ENCODE measurements at regions not wholly inside any gene's neighbourhood (a gene's known extent, or its start where the extent isn't known, plus 50 kb on each side); places are given as distances from the start of the nearest gene placed in this dataset.
"Not testable (repeated sequence)": the region's sequence is repeated elsewhere in the genome, so short reads cannot be mapped to it uniquely, and the experiment has no call there.

- Histone ChIP-seq H3K4me3 (no peak overlapping the region), H3K9me3 (no peaks in the 10 kb centered on the region), H3K27me3 (no peaks in the 10 kb centered on the region), H3K27ac (no peak overlapping the region), H3K36me3 (ENCODE audit: low read depth, missing control alignments) (no peaks in the 10 kb centered on the region), H3K4me1 (peaks cover 5% of the 10 kb centered on the region)
- TF ChIP-seq POLR2A (IDR thresholded peaks at IDR 0.05) (no peak), CTCF (IDR thresholded peaks at IDR 0.05) (no peak)
- intact Hi-C loops (cut with DNase I; ENCODE audit: low total_unique reads) = no loop called here
- DNase-seq = no peak
- WGBS, 2 donors = 86 to 96% methylated on average over 3 of the region's 3 CpGs
Measured at GRCh38 chr1:47596328-47596727, 158.5 kb downstream of the FOXD2 start.

GRCh38 chr1:47598357-47598756 lies 160.5 kb downstream of the FOXD2 start:
- H3K4me3 ChIP-seq = no peak overlapping the region
- H3K9me3 ChIP-seq = no peaks in the 10 kb centered on the region
- H3K4me1 ChIP-seq = no peaks in the 10 kb centered on the region
- DNase-seq = no peak
- 82% methylated on average over 8 of the region's 8 CpGs for WGBS, 2 donors
- H3K36me3 ChIP-seq (ENCODE audit: low read depth, missing control alignments) = no peaks in the 10 kb centered on the region
- TF ChIP-seq POLR2A (IDR thresholded peaks at IDR 0.05) (no peak), CTCF (IDR thresholded peaks at IDR 0.05) (no peak)
- intact Hi-C loops (cut with DNase I; ENCODE audit: low total_unique reads) = no loop called here
- no peaks in the 10 kb centered on the region for H3K27me3 ChIP-seq
- no peak overlapping the region for H3K27ac ChIP-seq

GRCh38 chr1:47599777-47600176 lies 161.9 kb downstream of the FOXD2 start:
- Histone ChIP-seq H3K9me3 (no peaks in the 10 kb centered on the region), H3K4me1 (no peaks in the 10 kb centered on the region), H3K27ac (no peak overlapping the region), H3K27me3 (no peaks in the 10 kb centered on the region), H3K36me3 (ENCODE audit: low read depth, missing control alignments) (no peaks in the 10 kb centered on the region), H3K4me3 (no peak overlapping the region)
- 93 to 96% methylated on average over 3 of the region's 3 CpGs for WGBS, 2 donors
- DNase-seq = no peak
- TF ChIP-seq CTCF (IDR thresholded peaks at IDR 0.05) (no peak), POLR2A (IDR thresholded peaks at IDR 0.05) (no peak)
- intact Hi-C loops (cut with DNase I; ENCODE audit: low total_unique reads) = no loop called here

GRCh38 chr1:47602491-47602890 lies 164.6 kb downstream of the FOXD2 start:
- not testable (repeated sequence) for H3K9me3 ChIP-seq
- WGBS, 2 donors = 89% methylated on average over 10 to 11 of the region's 11 CpGs

GRCh38 chr1:47604869-47605268 lies 167.0 kb downstream of the FOXD2 start:
- H3K27ac ChIP-seq; intact Hi-C loops (cut with DNase I; ENCODE audit: low total_unique reads); H3K4me3 ChIP-seq; H3K27me3 ChIP-seq; DNase-seq; H3K9me3 ChIP-seq; H3K4me1 ChIP-seq; H3K36me3 ChIP-seq (ENCODE audit: low read depth, missing control alignments): not testable (repeated sequence)
- WGBS, 2 donors = 76 to 100% methylated on average over 1 of the region's 1 CpG

More at GRCh38 chr1:47602491-47602890, 164.6 kb downstream of the FOXD2 start:
- intact Hi-C loops (cut with DNase I; ENCODE audit: low total_unique reads); H3K4me3 ChIP-seq; H3K4me1 ChIP-seq; H3K36me3 ChIP-seq (ENCODE audit: low read depth, missing control alignments); H3K27me3 ChIP-seq; DNase-seq; H3K27ac ChIP-seq: not testable (repeated sequence)

- intact Hi-C loops (cut with DNase I; ENCODE audit: low total_unique reads) = no loop called here
- DNase-seq = no peak
- Histone ChIP-seq H3K9me3 (no peaks in the 10 kb centered on the region), H3K27ac (no peak overlapping the region), H3K4me1 (no peaks in the 10 kb centered on the region), H3K36me3 (ENCODE audit: low read depth, missing control alignments) (no peaks in the 10 kb centered on the region), H3K27me3 (no peaks in the 10 kb centered on the region), H3K4me3 (no peak overlapping the region)
- WGBS, 2 donors = 92 to 94% methylated on average over 7 of the region's 7 CpGs
- TF ChIP-seq CTCF (IDR thresholded peaks at IDR 0.05) = no peak
- TF ChIP-seq POLR2A (IDR thresholded peaks at IDR 0.05) = no peak
Measured at GRCh38 chr1:47608296-47608875, 170.5 kb downstream of the FOXD2 start.
